SU-DHL-6 (cell line): ENCODE measurements at regions not wholly inside any gene's neighbourhood (a gene's known extent, or its start where the extent isn't known, plus 50 kb on each side); places are given as distances from the start of the nearest gene placed in this dataset.

Source experiments
- H2AFZ ChIP-seq: fragments of 200-600 bp; sonication (generic); 2 replicates; pipeline ENCODE4 v1.6.1; 2014; ENCODE audit warnings: low read depth, mild to moderate bottlenecking, moderate library complexity, mixed read lengths, antibody characterized with exemption, low read length; ENCODE audit not compliant: severe bottlenecking
- H3F3A ChIP-seq: fragments of 200-600 bp; shearing (Covaris generic); 2 replicates; pipeline ENCODE4 v1.6.0; 2016; ENCODE audit warnings: antibody characterized with exemption, mild to moderate bottlenecking; ENCODE audit not compliant: insufficient read depth
- H3K27ac ChIP-seq: fragments of 200-600 bp; sonication (generic); 2 replicates; pipeline ENCODE4 v1.5.1; 2016; ENCODE audit warnings: low read depth, mild to moderate bottlenecking, low read length, moderate library complexity, mixed read lengths
- H3K27me3 ChIP-seq: fragments of 200-600 bp; sonication (generic), shearing (Covaris generic); 2 replicates; pipeline ENCODE4 v1.6.0; 2014; ENCODE audit warnings: mild to moderate bottlenecking, low read length
- H3K36me3 ChIP-seq: fragments of 200-600 bp; sonication (generic); 2 replicates; pipeline ENCODE4 v1.6.1; 2014; ENCODE audit warnings: mild to moderate bottlenecking, low read length, mixed read lengths
- H3K4me2 ChIP-seq: fragments of 300-600, 200-600 bp; shearing (Covaris generic), sonication (generic); 2 replicates; pipeline ENCODE4 v1.6.0; 2014; ENCODE audit warnings: low read length, low read depth, mild to moderate bottlenecking; ENCODE audit not compliant: poor library complexity, severe bottlenecking
- H3K4me3 ChIP-seq: fragments of 200-600 bp; sonication (generic); 2 replicates; pipeline ENCODE4 v1.5.1; 2014; ENCODE audit warnings: antibody characterized with exemption, low read length, mild to moderate bottlenecking, mixed read lengths; ENCODE audit not compliant: insufficient read depth, poor library complexity, severe bottlenecking
- H3K79me2 ChIP-seq: fragments of 200-600 bp; sonication (generic); 2 replicates; pipeline ENCODE4 v1.6.1; 2014; ENCODE audit warnings: mild to moderate bottlenecking, low read length, moderate library complexity; ENCODE audit not compliant: insufficient read depth
- H3K9ac ChIP-seq: fragments of 200-600 bp; sonication (generic); 2 replicates; pipeline ENCODE4 v1.7.0; 2014; ENCODE audit warnings: mild to moderate bottlenecking, low read length
- H3K9me2 ChIP-seq: fragments of 200-600 bp; sonication (generic); replicated peaks from 2 replicates; pipeline ENCODE4 v1.6.1; 2014; ENCODE audit warnings: low read length; ENCODE audit not compliant: insufficient read depth
- H3K9me3 ChIP-seq: fragments of 200-600 bp; sonication (generic); 2 replicates; pipeline ENCODE4 v1.6.1; 2014; ENCODE audit warnings: low read length, mixed read lengths; ENCODE audit not compliant: insufficient read depth
- H4K20me1 ChIP-seq: fragments of 200-600 bp; sonication (generic); 2 replicates; pipeline ENCODE4 v1.6.1; 2014; ENCODE audit warnings: low read depth, mild to moderate bottlenecking, antibody characterized with exemption, low read length, moderate library complexity, mixed read lengths
- CTCF ChIP-seq: fragments of 200-600 bp; sonication (generic); IDR thresholded peaks from one replicate; pipeline ENCODE4 v1.5.1; 2017; ENCODE audit warnings: antibody characterized with exemption, mild to moderate bottlenecking, low read length, moderate library complexity; ENCODE audit not compliant: insufficient read depth, poor library complexity, severe bottlenecking
- EZH2phosphoT487 ChIP-seq: fragments of 200-600 bp; sonication (generic), shearing (Covaris generic); conservative IDR thresholded peaks from 2 replicates; pipeline ENCODE4 v1.6.1; 2018; ENCODE audit warnings: mild to moderate bottlenecking, antibody characterized with exemption, low read length, moderate library complexity, mixed read lengths

GRCh38 chr7:127512663-127513062 is 72.7 kb downstream of the GCC1 start:
- Histone ChIP-seq H3K27me3 (no peaks in the 10 kb centered on the region; the same call in 1 of the 2 replicates), H3K9ac (no peak overlapping the region), H3F3A (no peaks in the 10 kb centered on the region), H3K36me3 (no peaks in the 10 kb centered on the region), H3K79me2 (no peaks in the 10 kb centered on the region), H3K27ac (no peak overlapping the region), H3K4me3 (no peak overlapping the region), H2AFZ (no peak overlapping the region), H3K9me3 (no peaks in the 10 kb centered on the region), H3K4me2 (no peak overlapping the region), H4K20me1 (no peaks in the 10 kb centered on the region), H3K9me2 (no peaks in the 10 kb centered on the region)
- TF ChIP-seq EZH2phosphoT487 (no peak), CTCF (no peak)

GRCh38 chr7:127504715-127505114 is 80.7 kb downstream of the GCC1 start:
- no peaks in the 10 kb centered on the region for H3K79me2 ChIP-seq
- no peak overlapping the region for H2AFZ ChIP-seq

GRCh38 chr7:127501817-127502216 is 83.6 kb downstream of the GCC1 start:
- Histone ChIP-seq H4K20me1 (no peaks in the 10 kb centered on the region), H3K9ac (no peak overlapping the region), H3F3A (no peaks in the 10 kb centered on the region), H3K9me2 (no peaks in the 10 kb centered on the region), H3K4me2 (no peak overlapping the region), H3K9me3 (no peaks in the 10 kb centered on the region), H3K27me3 (no peaks in the 10 kb centered on the region), H3K36me3 (no peaks in the 10 kb centered on the region), H2AFZ (no peak overlapping the region), H3K27ac (no peak overlapping the region), H3K4me3 (no peak overlapping the region), H3K79me2 (no peaks in the 10 kb centered on the region)
- no peak for TF ChIP-seq EZH2phosphoT487
- no peak for TF ChIP-seq CTCF

More at GRCh38 chr7:127504715-127505114, 80.7 kb downstream of the GCC1 start:
- TF ChIP-seq EZH2phosphoT487, result no peak
- TF ChIP-seq CTCF, result peak; percentile 40
- H3K27me3 ChIP-seq, result no peaks in the 10 kb centered on the region
- H3F3A ChIP-seq, result no peaks in the 10 kb centered on the region
- H3K9me3 ChIP-seq, result no peaks in the 10 kb centered on the region
- no peaks in the 10 kb centered on the region for H3K36me3 ChIP-seq
- H3K27ac ChIP-seq, result no peak overlapping the region
- H3K9ac ChIP-seq, result no peak overlapping the region
- no peak overlapping the region for H3K4me2 ChIP-seq
- no peaks in the 10 kb centered on the region; the same call in 1 of the 2 replicates for H4K20me1 ChIP-seq
- H3K9me2 ChIP-seq, result no peaks in the 10 kb centered on the region
- no peak overlapping the region for H3K4me3 ChIP-seq
